Retinal pigment epithelial cell (primary cell): ENCODE measurements at regions not wholly inside any gene's neighbourhood (a gene's known extent, or its start where the extent isn't known, plus 50 kb on each side); places are given as distances from the start of the nearest gene placed in this dataset.

Experiments used
- DNase-seq: peaks from one replicate; pipeline ENCODE4 v3.0.0-alpha.2; 2010; ENCODE audit warnings: low read depth
- H3K4me3 ChIP-seq: 2 replicates; pipeline ENCODE4 v1.5.1; 2011; ENCODE audit warnings: mild to moderate bottlenecking, low read length, control low read depth, moderate library complexity
- CTCF ChIP-seq: conservative IDR thresholded peaks from 2 replicates; pipeline ENCODE4 v1.5.1; 2011; ENCODE audit warnings: low read depth, low read length, control low read depth, inconsistent platforms

- H3K4me3 ChIP-seq, result no peak overlapping the region
- TF ChIP-seq CTCF, result no peak
- no peak for DNase-seq
Measured at GRCh38 chr18:73099759-73100158, 232.0 kb upstream of the NETO1 start.

GRCh38 chr18:73093687-73094250, 226.0 kb upstream of the NETO1 start:
- no peak for TF ChIP-seq CTCF
- no peak for DNase-seq
- H3K4me3 ChIP-seq, result no peak overlapping the region

- DNase-seq, result no peak
- no peak overlapping the region for H3K4me3 ChIP-seq
- TF ChIP-seq CTCF, result no peak
Measured at GRCh38 chr18:73088445-73088844, 220.7 kb upstream of the NETO1 start.

GRCh38 chr18:73087282-73087977, 219.6 kb upstream of the NETO1 start:
- DNase-seq, result no peak
- TF ChIP-seq CTCF, result no peak
- no peak overlapping the region for H3K4me3 ChIP-seq

- DNase-seq, result no peak
- no peak overlapping the region for H3K4me3 ChIP-seq
- no peak for TF ChIP-seq CTCF
Measured at GRCh38 chr18:73079920-73080319, 212.1 kb upstream of the NETO1 start.

GRCh38 chr18:73060666-73061288, 193.0 kb upstream of the NETO1 start:
- TF ChIP-seq CTCF, result no peak
- no peak for DNase-seq
- H3K4me3 ChIP-seq, result no peak overlapping the region

- TF ChIP-seq CTCF, result no peak
- no peak for DNase-seq
- H3K4me3 ChIP-seq, result no peak overlapping the region
Measured at GRCh38 chr18:73059280-73059679, 191.5 kb upstream of the NETO1 start.
